AG04450 (cell line): ENCODE measurements at regions not wholly inside any gene's neighbourhood (a gene's known extent, or its start where the extent isn't known, plus 50 kb on each side); places are given as distances from the start of the nearest gene placed in this dataset.

Source experiments
- CTCF ChIA-PET: fragments of 300-600, 350-600 bp; formaldehyde crosslinking; extraction: SDS; loops from one replicate; lab custom pipeline; 2022; ENCODE audit warnings: antibody characterized with exemption, inconsistent platforms; lab: Charles Lee
- POLR2A ChIA-PET: fragments of 350-600 bp; formaldehyde crosslinking; extraction: SDS; loops from one replicate; lab custom pipeline; 2021; ENCODE audit warnings: antibody characterized with exemption, inconsistent platforms; lab: Yijun Ruan, JAX
- DNase-seq: peaks from one replicate; pipeline ENCODE4 v3.0.0-alpha.2; 2011; ENCODE audit warnings: low read depth, low spot score
- H3K27ac ChIP-seq: one replicate; pipeline ENCODE4 v1.5.1; 2012; ENCODE audit warnings: low read depth, low read length, control low read depth
- H3K27me3 ChIP-seq: one replicate; pipeline ENCODE4 v1.6.0; 2012; ENCODE audit warnings: low read length; ENCODE audit not compliant: control insufficient read depth, insufficient read depth
- H3K4me3 ChIP-seq: 2 replicates; pipeline ENCODE4 v1.5.1; 2011; ENCODE audit warnings: mild to moderate bottlenecking, low read depth, low read length, control low read depth
- H3K9me3 ChIP-seq: 2 replicates; pipeline ENCODE4 v1.5.1; 2012; ENCODE audit warnings: low read length; ENCODE audit not compliant: control insufficient read depth, insufficient read depth
- TF ChIP-seq, protein P1 (sequence below): IDR thresholded peaks from 2 replicates; pipeline ENCODE4 v1.5.1; 2011; ENCODE audit warnings: low read depth, low read length, control low read depth, inconsistent platforms

DNA sequence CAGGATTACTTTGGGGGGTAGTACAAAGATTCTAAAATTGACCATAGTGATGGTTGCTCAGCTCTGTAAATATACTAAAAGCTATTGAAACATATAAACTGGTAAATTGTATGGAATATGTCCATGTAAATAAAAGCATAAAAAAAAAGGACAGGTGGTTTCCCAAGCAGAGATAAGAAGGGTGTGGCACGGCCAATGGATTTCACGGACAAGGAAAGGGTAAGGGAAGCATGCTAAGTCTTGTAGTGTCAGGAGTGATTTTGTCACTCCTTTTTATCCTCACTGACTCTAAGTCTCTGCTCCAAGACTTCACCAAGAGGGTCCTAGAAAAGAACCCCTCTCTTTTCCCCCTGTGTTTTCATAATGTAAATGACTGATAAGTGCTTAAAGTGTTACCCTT is 229.2 kb downstream of the SPTSSA start:
- Histone ChIP-seq H3K27me3 (no peaks in the 10 kb centered on the region), H3K4me3 (no peak overlapping the region), H3K27ac (no peak overlapping the region), H3K9me3 (no peaks in the 10 kb centered on the region)
- POLR2A ChIA-PET, result no interaction called here
- TF ChIP-seq, protein P1, sequence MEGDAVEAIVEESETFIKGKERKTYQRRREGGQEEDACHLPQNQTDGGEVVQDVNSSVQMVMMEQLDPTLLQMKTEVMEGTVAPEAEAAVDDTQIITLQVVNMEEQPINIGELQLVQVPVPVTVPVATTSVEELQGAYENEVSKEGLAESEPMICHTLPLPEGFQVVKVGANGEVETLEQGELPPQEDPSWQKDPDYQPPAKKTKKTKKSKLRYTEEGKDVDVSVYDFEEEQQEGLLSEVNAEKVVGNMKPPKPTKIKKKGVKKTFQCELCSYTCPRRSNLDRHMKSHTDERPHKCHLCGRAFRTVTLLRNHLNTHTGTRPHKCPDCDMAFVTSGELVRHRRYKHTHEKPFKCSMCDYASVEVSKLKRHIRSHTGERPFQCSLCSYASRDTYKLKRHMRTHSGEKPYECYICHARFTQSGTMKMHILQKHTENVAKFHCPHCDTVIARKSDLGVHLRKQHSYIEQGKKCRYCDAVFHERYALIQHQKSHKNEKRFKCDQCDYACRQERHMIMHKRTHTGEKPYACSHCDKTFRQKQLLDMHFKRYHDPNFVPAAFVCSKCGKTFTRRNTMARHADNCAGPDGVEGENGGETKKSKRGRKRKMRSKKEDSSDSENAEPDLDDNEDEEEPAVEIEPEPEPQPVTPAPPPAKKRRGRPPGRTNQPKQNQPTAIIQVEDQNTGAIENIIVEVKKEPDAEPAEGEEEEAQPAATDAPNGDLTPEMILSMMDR, result no peak
- CTCF ChIA-PET, result no interaction called here
- no peak for DNase-seq

DNA sequence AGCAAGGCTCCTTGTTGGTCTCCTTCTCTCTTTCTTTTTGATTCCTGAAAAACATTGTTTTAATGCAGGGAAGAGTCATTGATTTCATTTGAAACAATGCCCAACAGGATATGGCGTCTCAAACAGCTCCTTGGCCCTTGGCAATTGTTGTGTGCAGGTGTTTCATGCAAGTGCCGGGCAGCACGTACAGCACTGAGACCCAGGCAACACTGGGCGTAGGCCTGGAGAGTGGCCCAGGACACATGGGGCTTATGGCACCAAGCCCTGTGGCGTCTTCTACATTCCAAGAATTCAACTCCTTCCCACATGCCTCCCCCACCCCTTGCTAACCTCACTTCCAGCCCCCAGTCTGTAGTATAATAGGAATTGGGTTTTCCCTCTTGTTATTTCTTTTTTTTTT is 230.4 kb downstream of the SPTSSA start:
- H3K27me3 ChIP-seq, result no peaks in the 10 kb centered on the region
- H3K9me3 ChIP-seq, result no peaks in the 10 kb centered on the region
- H3K27ac ChIP-seq, result no peak overlapping the region
- no peak overlapping the region for H3K4me3 ChIP-seq
- no peak for DNase-seq
- ChIA-PET CTCF (no interaction called here), POLR2A (no interaction called here)
- TF ChIP-seq, protein P1, result no peak

DNA sequence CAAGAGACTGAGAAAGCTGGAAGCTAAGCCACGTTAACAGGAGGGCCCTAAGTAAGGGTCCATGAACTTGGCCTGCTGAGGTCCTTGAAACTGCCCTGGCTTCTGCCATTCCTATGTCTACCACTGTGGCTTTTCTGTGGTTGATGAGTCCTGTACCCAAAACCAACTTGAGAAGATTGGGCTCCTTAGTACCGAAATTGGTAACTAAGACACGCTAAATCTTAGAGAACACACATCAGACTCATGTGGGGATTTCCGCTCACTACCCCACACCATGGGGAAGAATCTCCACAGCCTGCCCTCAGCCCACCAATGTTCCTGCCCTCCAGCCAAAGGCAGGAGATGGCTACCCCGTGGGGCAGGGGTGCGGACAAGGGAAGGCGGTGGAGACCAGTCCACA is 232.9 kb downstream of the SPTSSA start:
- TF ChIP-seq, protein P1, result no peak
- no peak overlapping the region for H3K4me3 ChIP-seq
- CTCF ChIA-PET, result interaction anchor here (1.1 to 2.6 kb wide), 6 partner anchors 11 to 436 kb away, joined by 3 to 18 read pairs (median 6); no protein-coding TSS in a partner anchor
- no peaks in the 10 kb centered on the region for H3K9me3 ChIP-seq
- H3K27me3 ChIP-seq, result no peaks in the 10 kb centered on the region
- no peak overlapping the region for H3K27ac ChIP-seq
- no peak for DNase-seq
- POLR2A ChIA-PET, result no interaction called here

DNA sequence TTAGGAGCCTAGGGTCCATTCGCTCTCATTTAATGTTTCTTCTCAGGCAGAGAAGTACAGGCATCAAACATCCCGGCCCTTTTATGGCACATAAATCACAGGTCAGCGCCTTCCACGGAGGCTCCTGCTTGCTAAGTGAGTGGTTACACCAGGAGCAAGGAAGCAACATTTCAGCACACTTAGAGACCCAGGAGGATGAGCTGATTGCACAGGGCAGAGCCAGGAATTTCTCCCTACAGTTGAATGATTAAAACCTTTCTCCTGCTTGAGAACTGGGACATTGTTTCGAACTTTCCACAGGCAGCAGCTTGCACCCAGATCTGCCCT is 233.4 kb downstream of the SPTSSA start:
- Histone ChIP-seq H3K27me3 (no peaks in the 10 kb centered on the region), H3K27ac (no peak overlapping the region), H3K9me3 (no peaks in the 10 kb centered on the region), H3K4me3 (no peak overlapping the region)
- TF ChIP-seq, protein P1, result no peak
- ChIA-PET CTCF (interaction anchor here (0.6 to 2.6 kb wide), 9 partner anchors 12 to 436 kb away, joined by 3 to 18 read pairs (median 4); no protein-coding TSS in a partner anchor), POLR2A (no interaction called here)
- no peak for DNase-seq

DNA sequence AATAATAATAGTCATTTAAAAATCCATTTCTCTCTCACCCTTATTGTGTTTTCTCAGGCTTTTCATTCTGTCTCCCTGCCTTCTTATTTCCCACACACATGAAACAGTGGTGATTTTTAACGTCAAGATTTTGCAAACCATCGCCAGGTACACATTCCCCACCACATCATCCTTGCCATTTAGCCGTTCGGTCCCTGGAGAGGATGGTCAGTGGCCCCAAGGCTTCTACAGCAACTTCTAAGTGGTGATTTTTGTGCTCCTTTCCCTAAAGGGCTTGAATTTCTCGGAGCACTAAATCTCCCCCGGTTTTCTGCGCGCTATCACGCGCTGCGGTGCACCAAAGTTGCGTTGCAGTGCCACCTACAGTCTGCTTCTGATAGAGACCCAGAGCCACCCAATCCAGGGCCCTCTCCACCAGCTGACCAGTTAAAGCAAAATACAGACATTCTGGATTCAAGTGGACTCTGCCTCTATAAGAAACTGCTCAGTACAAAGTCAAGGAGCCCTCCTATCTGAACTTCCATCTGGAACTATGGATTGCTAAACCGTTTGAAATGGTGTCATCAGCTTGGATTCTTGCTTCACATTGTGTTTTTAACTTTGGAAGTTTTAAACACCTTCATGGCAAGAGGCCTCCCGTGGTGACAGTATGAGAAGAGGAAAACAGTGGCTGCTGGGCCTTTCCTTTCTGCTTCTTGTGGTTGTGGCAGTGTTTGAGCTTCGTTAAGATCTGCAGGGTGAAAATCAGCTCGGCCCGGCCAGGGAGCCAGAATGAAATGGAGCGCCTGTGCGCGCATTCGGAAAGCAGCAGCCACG is 234.0 kb downstream of the SPTSSA start:
- peak; percentile 4 for DNase-seq
- Histone ChIP-seq H3K27me3 (no peaks in the 10 kb centered on the region), H3K27ac (no peak overlapping the region), H3K9me3 (no peaks in the 10 kb centered on the region), H3K4me3 (no peak overlapping the region)
- POLR2A ChIA-PET, result no interaction called here
- CTCF ChIA-PET, result interaction anchor here (0.6 to 2.6 kb wide), 9 partner anchors 13 to 435 kb away, joined by 3 to 18 read pairs (median 4); no protein-coding TSS in a partner anchor
- TF ChIP-seq, protein P1, result peak; percentile 79
